Embryonic facial prominence (tissue), 1 donor: ENCODE measurements at regions not wholly inside any gene's neighbourhood (a gene's known extent, or its start where the extent isn't known, plus 50 kb on each side); places are given as distances from the start of the nearest gene placed in this dataset.

Source experiments
- DNase-seq: peaks from one replicate; pipeline ENCODE4 v3.0.0-alpha.2; 2016; ENCODE audit errors: extremely low spot score

DNA sequence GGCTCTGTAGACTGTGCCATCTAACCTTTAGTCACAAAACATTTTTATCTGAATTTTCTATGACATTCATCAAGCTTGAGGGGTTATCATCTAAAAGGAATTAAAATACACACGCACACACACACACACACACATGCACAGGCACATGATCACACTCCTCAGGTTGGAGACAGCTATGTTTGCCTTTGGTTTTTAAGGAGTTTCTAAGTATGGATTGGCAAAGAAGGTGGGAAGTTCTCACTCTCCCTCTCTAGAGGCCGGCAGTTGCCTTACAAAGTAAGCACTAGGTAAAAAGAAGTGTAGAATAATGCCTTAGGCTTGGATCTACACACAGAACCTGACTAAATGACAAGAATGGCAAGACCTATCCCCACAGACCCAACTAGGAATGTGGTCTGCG, 437.1 kb downstream of the ZEB2 start:
- no peak for DNase-seq

DNA sequence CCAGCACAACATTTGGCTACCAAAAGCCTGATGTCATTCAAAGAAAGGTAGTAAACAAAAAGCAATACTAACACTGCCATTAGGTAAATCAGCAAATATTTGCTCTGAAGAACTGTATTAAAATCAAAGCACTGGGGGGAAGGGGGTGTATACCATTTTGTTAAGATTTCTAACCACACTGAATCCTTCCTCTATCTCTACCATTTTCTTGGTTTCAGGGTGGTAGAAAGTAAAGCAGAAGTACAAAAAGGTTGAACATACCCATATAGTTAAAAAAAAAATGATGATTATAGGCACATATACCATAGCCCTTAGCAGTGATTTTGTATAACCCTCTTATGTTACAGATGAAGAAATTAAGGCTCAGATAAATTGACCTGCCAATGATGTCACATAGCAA, 437.6 kb downstream of the ZEB2 start:
- no peak for DNase-seq

DNA sequence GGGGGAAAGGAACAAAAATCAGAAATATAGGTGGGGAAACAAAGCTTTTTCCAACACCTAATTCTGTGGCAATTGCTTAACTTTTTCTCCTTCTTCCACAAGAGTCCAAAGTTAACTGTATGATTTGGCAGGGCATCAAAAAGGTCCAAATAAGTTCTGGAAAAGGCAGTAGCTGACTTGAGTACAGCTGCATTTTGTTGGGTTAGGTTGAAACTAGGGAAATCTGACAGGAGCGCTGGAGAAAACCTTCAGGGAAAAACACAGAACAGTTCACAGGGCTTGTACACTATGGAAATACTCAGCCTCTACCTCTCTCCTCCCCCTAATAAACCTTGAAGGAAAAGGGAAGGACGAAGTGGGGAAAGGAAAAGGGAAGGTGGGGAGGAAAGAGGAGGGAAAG, 438.6 kb downstream of the ZEB2 start:
- no peak for DNase-seq

GRCh38 chr2:144079803-144080202, 440.1 kb downstream of the ZEB2 start:
- DNase-seq = no peak

GRCh38 chr2:144078802-144079724, 440.9 kb downstream of the ZEB2 start:
- DNase-seq = no peak

GRCh38 chr2:144078106-144078505, 441.8 kb downstream of the ZEB2 start:
- DNase-seq = peak; percentile 26

- DNase-seq = no peak
These were observed 445.5 kb downstream of the ZEB2 start for GRCh38 chr2:144074450-144074849.

- DNase-seq = no peak
These were observed 448.5 kb downstream of the ZEB2 start for GRCh38 chr2:144071461-144071860.

DNA sequence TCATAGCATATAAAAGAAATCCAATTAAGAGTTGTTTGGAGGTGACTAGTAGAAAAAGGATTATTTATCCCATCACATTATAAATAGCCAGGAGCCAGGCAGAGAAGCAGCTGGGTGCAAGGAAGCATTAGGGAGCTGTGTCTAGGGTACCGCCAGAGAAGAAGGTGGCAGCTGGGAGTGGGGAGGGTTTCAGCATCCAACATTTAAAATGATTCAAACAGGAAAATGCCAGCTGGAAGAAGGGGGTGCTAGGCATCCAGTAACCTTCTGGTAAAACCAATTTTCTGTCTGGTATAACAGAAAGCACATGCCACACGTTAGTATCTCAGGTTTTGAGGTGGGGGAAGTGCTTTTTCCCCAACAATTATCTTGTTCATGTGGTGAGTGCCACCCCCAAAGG, 452.4 kb downstream of the ZEB2 start:
- no peak for DNase-seq

GRCh38 chr2:144063602-144064001, 456.3 kb downstream of the ZEB2 start:
- no peak for DNase-seq

GRCh38 chr2:144054911-144055310, 465.0 kb downstream of the ZEB2 start:
- DNase-seq = no peak

- DNase-seq = no peak
These were observed 467.8 kb downstream of the ZEB2 start for GRCh38 chr2:144052083-144052482.

DNA sequence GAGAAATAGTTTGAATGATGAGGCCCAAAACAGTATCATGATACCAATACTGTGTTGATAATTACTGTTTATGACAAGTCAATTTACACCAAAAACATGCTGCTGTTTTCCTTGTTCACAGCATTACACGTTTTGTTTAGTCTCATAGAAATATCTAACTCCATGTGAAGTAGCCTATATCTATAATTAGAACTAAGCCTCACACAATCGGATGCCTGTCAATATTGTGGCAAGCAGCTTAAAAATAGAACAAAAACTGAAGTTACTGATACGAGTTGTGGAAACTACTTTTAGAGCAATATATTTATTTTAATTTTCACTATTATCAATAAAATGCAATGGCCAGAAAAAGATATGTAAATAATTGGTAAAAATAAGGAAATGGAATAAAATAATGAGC, 470.8 kb downstream of the ZEB2 start:
- no peak for DNase-seq

- DNase-seq = no peak
These were observed 471.3 kb downstream of the ZEB2 start for GRCh38 chr2:144048631-144049060.

GRCh38 chr2:144042751-144043150, 477.2 kb downstream of the ZEB2 start:
- no peak for DNase-seq

DNA sequence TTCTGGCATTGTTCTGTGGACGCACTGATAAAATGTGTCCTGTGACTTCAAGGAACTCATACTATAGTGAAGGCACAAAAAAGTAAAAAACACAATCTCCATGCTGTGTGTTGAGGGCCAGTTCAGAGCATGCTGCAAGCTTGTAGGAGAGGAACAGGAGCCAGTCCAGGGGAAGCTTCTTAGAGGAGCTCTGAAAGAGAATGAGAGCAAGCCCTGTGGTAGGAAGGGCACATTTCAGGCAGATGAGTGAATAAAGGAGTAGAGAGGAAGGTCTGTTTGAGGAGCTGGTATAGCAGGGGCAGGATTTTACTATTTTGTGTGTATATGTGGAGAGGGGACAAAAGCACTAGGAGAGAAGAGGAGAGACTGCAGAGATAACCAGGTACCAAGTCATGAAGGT, 478.3 kb downstream of the ZEB2 start:
- no peak for DNase-seq

DNA sequence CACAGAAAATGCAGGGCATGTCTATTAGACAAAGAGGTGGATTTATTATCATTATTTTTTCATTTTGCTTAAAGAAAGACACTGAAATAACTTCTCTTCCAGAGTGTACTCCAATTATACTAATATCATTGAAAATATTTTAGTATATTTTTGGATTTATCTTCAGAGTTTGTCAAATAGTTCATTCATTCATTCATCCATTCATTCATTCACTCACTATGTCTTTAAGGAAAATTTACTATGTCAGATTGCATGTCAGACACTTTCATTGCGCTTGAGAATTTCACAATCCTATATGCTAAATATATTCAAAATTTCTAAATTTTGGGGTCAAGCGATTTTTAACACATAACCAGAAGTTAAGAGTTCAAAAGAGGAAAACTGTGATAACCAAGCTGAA, 479.1 kb downstream of the ZEB2 start:
- DNase-seq = no peak

DNA sequence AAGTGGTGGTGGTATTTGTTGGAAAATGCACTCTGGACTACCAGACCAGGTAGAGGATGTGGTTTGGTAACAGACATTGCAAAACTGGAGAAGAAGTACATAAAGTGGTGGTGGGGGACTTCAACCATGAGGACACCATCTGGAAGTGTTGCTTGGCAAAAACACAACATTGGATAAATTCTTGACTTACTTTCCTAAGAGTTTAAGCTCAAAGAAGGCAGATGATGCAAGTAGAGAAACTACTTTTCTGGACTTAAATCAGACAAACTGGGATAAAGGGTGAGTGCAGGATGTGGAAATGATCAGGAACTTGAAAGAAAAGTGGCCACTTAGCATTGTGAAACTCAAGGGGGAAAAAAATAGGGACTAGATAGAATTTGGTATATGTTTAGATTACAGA, 487.4 kb downstream of the ZEB2 start:
- no peak for DNase-seq

DNA sequence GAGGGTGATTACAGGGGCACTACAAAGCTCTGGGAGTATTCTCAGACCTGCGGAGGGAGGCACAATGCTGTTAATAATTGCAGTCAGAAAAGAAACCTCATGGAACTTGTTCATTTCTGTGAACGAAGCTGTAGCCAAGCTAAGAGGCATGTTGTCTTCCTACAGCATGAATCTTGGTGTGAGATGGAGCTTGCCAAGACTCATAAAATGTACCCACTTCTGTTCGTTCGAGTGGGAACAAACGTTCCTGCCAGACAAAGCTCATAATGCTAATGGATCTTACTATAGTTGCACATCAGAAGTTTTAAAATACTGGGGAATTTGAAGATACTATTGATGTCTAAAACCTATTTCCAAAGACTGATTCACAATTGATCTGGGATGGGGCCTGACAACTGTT, 489.1 kb downstream of the ZEB2 start:
- DNase-seq = no peak

DNA sequence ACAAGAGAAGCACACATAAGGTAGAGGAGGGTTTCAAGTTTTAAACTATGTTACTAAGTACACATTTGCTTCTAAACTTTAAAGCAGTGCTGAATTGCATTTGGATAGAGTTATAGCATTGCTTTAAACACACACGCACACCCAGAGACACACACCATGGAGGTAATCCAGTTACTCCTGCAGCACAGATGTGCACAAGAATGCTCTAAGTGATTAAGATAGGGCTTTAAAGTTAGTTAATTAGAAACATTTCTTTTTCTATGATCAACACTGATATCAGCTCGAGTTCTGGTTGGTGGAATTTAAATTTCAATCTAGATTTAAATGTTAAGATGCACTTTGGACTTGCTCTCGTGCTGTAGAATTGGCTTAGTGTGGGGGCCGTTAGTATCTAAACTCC, 492.3 kb downstream of the ZEB2 start:
- no peak for DNase-seq

GRCh38 chr2:144026753-144027152, 493.2 kb downstream of the ZEB2 start:
- no peak for DNase-seq

GRCh38 chr2:144020047-144020446, 499.9 kb downstream of the ZEB2 start:
- no peak for DNase-seq

DNA sequence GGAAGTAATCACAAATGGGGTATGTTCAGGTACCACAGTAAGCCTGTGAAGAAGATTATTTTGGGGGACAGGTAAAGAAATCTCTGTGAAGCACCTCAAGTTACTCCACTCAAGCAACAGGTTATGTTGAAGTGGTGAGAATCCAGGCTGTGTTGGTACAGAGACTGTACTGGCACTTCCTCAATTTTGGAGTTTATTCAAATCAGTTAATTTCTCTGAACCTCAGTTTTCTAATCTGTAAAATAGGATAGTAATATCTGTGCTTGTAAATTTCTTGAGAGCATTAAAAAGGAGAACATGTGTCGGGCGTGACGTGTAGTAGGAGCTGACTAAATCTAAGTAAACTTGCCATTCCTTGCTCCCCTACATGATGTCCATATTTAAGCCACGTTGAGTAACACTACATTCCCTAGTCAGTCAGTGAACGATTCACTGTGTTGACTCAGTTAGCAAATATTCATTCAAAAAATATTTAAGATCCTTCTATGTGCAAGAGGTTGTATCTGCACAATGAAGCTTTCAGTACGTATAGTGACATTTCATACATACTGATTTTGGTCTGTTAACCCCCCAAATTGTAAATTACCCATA, 504.2 kb downstream of the ZEB2 start:
- no peak for DNase-seq
